Kidney glomerular epithelial cell (primary cell): ENCODE measurements at regions not wholly inside any gene's neighbourhood (a gene's known extent, or its start where the extent isn't known, plus 50 kb on each side); places are given as distances from the start of the nearest gene placed in this dataset.

Experiments
- DNase-seq: peaks from one replicate; lab custom pipeline; 2025; lab: John Stamatoyannopoulos, UW

DNA sequence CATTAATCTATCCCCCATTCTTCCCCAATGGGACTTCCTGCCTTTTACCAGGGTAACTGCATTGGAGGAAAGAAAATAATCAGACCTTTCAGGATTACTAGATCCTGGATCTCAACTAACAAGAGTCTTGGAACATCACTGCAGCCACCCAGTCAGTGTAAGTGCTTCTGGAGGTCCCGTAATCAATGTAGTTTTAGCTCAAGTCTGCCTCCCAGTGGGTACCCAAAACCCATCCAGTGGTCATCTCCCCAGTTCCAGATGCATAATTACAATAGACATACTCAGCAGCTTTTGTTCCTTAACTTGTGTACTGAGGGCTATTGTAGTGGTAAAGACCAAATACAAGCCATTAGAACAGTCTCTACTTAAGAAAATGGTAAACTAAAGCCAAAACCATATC lies 319.1 kb downstream of the GPATCH2 start:
- DNase-seq: no peak

DNA sequence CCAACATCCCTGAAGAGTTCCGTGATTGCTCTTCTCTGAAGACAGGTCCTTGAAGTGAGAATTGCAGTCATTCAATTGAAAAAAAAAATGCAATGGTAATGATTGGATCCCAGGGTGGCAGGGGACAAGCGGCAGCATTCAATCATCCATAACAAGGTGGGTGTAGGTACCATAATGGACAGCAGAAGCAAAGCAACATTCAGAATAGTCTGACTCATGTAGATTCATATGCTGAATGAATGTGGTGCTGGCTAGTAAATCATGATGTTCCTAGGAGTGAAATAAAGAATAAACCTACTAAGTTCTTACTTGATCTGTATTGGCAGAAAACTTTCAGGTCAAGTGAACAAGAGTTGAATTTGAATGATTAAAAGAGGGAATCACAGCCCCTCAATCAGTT lies 319.6 kb downstream of the GPATCH2 start:
- DNase-seq: no peak

DNA sequence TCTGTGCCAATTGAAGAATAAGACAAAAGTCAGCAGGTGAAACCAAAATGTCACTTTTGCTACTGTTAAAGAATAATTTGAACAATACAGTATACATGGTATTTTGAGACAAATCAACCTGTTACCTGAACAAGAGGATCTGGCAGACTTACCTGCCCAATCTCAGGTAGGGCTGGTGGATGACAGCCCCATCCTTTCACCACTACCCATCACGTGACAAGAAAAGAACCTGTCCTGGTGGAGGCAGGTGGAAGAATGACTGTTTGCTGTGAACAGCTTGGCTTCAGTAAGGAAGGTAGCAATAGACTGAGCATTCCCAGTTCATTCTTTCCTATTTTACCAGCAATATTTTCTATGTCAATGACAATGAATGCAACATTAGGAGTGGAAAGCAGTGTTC lies 349.6 kb downstream of the GPATCH2 start:
- DNase-seq: no peak

DNA sequence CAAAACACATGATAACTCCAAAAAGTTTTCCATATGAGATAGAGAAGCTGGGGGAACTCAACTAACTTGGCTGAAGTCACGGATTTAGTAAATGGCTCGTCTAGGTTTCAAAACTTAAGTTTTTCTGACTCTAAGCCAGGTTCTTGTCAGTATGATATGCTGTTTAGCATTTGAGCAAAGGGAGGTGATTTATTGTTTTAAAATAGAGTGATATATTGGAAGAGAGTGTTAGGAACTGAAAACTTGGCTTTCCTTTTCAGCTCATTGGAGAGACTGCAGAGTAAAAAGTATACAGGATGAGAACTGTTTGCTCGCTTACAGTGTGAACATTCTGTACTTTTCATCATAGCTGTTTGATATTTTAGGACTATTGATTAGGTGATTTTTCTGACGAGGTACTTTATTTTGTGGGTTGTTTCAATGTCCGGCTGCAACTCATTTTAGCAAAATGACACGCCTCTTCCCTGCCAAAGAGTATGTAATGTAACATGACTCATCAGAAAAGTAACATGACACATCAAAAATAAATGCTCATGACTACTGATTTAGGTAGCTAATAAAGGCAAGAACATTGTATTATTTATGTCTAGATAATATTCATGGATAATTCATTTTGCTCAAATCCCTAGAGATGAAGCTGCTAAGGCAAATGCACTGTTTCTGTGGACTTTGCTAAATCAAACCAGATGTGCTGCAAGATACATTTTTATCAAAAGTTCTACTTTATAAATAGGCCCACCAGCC lies 355.1 kb downstream of the GPATCH2 start:
- peak; percentile 10 for DNase-seq

- peak; percentile 19 for DNase-seq
These were observed 355.8 kb downstream of the GPATCH2 start for GRCh38 chr1:217274927-217275654.

DNA sequence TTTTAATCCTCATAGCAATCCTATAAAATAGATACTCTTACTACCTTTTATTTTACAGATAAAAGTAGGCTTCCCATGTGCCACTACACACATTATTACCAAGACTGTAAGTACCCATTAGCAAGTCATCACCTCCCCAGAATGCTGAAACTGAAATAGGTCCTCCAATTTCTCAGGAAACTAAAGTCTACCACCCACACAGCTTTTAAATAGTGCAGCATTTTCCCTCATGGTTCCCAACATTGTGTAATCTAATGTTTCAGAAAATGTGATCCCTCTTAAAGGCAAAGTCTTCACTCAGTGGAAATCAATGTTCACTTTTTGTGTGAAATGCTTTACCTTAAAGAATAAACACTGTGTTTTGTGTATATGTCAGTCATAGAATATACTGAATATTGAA lies 356.5 kb downstream of the GPATCH2 start:
- DNase-seq: no peak

DNA sequence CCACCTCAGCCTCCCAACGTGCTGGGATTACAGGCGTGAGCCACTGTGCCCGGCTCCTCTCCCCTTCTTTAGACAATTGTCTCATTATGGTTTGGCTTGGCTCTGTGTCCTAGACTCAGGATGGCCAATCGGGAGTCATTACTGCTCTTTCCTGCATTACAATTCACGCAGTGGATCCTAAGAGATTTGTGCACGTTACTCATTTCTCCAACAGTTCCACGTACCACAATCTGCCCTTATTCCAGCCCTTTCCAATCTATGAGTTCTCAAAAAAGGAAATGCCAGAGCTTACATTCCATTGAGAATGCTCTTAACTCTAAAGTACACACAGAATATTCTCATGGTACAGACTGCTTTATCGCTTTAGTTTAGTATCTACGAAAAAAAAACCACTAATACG lies 357.0 kb downstream of the GPATCH2 start:
- DNase-seq: no peak

- peak; percentile 34 for DNase-seq
These were observed 358.5 kb downstream of the GPATCH2 start for GRCh38 chr1:217272385-217272784.

GRCh38 chr1:217270101-217270500 lies 360.8 kb downstream of the GPATCH2 start:
- DNase-seq: no peak

DNA sequence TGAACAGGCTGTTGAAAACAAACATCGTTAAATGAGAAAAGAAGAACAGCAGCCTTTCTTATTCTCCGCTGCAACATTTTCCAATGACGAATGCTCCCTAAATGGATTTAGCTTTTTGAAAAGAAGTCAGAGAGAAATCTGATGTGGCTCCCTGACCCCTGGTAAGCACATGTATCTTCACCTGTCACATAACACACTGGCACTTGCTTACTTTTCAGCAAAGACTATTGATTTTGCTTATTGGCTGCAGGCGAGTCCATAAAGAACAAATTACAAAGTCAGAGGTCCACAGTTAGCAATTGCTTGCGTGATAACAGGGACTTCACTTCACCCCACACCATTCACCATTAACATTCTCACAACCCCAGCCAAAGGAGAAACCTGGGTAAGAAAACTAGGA lies 362.8 kb downstream of the GPATCH2 start:
- DNase-seq: no peak

DNA sequence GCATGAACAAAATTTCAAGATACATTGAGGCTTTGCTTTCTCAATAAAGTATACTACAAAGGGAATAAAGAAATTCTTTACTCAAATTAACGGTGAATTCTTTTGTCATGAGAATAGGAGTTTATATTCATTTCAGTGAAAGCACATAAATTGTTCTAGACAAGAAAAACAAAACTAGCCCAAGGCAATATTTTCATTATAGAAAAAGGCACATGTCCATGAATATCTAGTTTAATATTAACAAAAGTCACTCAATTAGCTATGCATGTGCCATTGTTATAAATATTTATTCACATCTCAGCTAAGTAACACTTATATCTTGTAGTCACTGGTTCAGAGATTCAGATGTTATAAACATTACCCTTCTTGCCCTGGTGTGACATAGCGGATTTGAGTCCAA lies 369.3 kb downstream of the GPATCH2 start:
- DNase-seq: no peak

DNA sequence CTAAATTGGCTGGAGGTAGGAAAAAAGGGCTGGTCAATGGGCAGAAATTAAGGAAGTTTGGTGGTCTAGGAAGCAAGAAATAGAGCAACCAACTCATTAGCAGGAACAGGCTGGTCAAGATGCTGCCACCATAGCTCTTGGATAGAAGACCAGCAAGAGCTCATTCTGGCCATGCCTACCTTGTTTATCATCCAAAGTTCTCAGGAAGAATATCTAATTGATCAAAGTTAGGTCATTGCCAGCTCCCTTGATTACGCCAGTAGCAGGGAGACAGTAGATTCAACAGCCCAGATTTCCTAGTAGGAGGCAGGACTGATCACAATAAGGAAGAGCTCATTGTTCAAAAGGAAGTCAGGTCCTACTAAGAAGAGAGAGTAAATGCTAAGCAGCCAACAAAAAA lies 370.2 kb downstream of the GPATCH2 start:
- DNase-seq: no peak

DNA sequence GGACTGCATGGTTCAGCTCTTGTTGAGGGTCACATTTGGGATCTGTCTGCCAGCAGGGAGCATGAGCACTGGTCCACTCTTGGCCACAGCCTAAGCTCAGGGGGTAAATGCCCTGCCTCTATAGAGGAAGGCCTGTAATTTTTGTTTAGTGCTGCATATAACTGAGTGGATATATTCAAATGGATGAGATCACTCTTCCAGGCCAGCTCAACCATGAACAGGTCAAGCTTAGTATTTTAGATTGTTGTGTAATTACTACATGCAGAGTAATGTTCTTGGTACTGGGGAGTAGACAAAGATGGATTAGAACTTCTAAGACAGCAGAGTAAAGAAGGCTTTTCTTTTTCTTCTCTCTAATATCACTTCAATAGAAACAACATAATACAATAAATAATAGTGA lies 376.9 kb downstream of the GPATCH2 start:
- DNase-seq: peak; percentile 40

DNA sequence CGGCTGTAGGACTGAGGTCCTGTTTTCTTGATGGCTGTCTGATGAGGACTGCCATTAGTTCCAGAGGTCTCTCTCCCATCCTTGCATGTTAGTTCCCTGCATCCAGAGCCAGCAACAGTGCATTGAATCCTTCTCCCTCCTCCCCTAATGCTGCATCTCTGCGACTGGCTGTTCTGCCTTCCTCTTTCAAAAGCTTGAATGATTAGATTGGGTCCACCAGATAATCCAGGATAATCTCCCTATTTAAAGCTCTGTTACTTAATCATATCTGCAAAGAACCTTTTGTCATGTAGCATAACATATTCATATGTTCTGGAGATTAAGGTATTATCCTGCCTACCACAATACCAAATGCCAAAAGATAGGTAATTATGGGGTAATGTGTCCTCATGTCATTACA lies 377.5 kb downstream of the GPATCH2 start:
- no peak for DNase-seq

DNA sequence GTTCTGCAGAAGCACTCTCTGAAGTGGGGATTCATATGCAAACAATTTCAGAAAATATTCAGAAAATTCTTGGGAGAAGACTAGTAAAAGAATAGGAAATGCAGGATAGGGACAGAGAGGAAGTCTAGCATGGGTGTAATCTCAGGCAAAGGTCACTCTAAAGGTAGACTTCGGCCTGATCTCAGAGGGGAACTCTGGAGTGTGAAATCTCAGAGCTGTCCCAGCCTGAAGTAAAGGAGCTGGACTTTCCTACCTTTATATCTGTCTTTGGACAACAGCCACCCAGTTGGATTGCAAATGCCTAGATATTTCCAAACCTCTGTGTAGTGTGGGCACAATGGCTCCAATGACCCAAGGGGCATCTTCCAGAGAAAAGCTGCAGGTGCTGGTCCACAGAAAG lies 379.8 kb downstream of the GPATCH2 start:
- no peak for DNase-seq

GRCh38 chr1:217249857-217250256 lies 381.0 kb downstream of the GPATCH2 start:
- no peak for DNase-seq

GRCh38 chr1:217244971-217245370 lies 385.9 kb downstream of the GPATCH2 start:
- no peak for DNase-seq

DNA sequence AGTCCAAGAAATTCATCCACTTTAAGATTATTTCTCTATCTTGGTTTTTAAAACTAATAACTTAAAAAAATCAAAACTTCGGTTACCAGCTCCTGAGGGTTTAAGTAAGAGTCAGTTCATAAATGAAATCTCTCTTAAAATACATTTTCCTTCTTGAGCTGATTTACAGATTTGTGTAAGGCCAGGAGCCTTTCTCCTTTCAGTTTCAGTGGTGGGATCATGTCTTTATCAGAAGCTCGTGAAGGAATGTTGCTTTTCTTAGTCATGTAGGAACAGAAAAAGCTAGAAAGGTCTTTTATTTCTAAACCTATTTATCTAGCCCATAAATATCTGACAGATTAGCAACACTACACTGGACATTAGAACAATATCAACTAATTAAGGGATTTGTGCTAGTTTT lies 390.2 kb downstream of the GPATCH2 start:
- no peak for DNase-seq

DNA sequence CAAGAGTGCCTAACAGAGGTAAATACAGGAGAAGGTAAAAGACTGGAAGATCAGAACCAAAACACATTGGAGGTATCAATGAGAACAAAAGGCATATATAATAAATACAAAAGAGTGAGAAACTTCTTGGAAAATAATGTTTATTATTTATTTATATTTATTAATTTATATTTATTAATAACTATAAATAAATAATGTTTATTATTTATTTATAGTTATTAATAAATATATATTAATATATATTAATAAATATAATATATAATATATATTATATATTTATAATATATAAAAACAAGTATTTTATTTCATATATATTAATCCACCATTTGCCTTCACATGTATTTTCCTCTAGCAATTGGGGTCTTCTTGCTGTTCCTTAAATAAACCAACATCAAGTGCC lies 391.9 kb downstream of the GPATCH2 start:
- no peak for DNase-seq

GRCh38 chr1:217230412-217230811 lies 400.5 kb downstream of the GPATCH2 start:
- DNase-seq: no peak

GRCh38 chr1:217228689-217229088 lies 402.2 kb downstream of the GPATCH2 start:
- no peak for DNase-seq

GRCh38 chr1:217224201-217224600 lies 406.7 kb downstream of the GPATCH2 start:
- DNase-seq: no peak

GRCh38 chr1:217214551-217214950 lies 416.3 kb downstream of the GPATCH2 start:
- DNase-seq: no peak

DNA sequence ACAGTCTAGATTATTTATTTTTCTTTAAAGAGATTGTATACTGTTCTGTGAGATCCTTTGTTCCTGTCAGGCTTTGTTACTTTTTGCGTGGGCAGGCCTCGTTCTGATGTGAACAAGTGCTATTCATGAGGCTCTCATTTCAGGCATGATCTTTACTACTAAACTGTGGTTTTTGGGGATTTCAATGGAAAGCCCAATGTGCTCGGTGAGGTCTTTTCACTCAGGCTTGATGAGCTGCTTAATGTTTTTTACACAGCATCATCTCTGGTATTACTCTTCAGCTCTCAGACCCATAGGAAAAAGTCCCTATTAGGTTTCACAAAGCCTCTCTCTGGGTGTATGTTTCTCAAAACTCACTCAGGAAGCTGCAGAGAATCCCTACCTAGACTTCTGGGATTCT lies 419.4 kb downstream of the GPATCH2 start:
- DNase-seq: no peak
